ENCODE measurements at regions not wholly inside any gene's neighbourhood (a gene's known extent, or its start where the extent isn't known, plus 50 kb on each side); places are given as distances from the start of the nearest gene placed in this dataset.

- TF ChIP-seq CTCF (IDR thresholded peaks at IDR 0.05 in 2 of 3, conservative IDR thresholded peaks at IDR 0.05 in 1 of 3; ENCODE audit: borderline replicate concordance in 1 of 3, insufficient read depth in 1 of 3, low read depth in 2 of 3, low read length in 2 of 3) (no peak), SP1 (IDR thresholded peaks at IDR 0.05; ENCODE audit: low read depth) (no peak), RAD21 (IDR thresholded peaks at IDR 0.05; ENCODE audit: low read depth) (no peak), POLR2A (IDR thresholded peaks at IDR 0.05; ENCODE audit: borderline replicate concordance, extremely low read depth, insufficient read depth, insufficient read length) (no peak), EGR1 (IDR thresholded peaks at IDR 0.05; ENCODE audit: low read depth) (no peak), ELF1 (IDR thresholded peaks at IDR 0.05; ENCODE audit: borderline replicate concordance, low read depth) (no peak)
- TF ChIP-seq, protein P1, sequence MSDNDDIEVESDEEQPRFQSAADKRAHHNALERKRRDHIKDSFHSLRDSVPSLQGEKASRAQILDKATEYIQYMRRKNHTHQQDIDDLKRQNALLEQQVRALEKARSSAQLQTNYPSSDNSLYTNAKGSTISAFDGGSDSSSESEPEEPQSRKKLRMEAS (IDR thresholded peaks at IDR 0.05): no peak
Measured at GRCh38 chr18:51754566-51754965, 557.1 kb upstream of the MEX3C start.

Measured in HCT116 (cell line).